DMS153 (cell line): ENCODE measurements at regions not wholly inside any gene's neighbourhood (a gene's known extent, or its start where the extent isn't known, plus 50 kb on each side); places are given as distances from the start of the nearest gene placed in this dataset.
"Not testable (repeated sequence)": the region's sequence is repeated elsewhere in the genome, so short reads cannot be mapped to it uniquely, and the experiment has no call there.

Experiments
- DNase-seq: peaks from one replicate; lab custom pipeline; 2025; lab: John Stamatoyannopoulos, UW

DNA sequence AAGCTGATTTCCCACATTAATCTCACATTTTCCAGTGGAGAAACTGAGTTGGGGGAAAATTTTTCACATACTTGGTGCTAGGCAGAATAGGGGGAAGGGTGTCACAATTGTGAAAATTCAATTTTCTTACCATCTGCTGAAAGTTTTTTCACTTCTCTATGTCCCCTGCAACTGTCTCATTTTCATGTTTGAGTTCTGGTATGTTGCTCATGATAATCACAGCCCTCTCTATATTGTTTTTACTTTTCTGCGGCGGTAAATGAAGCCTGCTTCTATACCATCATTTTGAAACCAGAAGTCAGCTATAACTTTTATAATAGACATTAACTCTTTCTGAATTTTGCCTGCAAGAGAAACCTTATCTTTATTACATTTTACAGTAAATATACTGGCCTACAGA is 1664.5 kb downstream of the EFNA5 start:
- DNase-seq = no peak

- not testable (repeated sequence) for DNase-seq
Observed at GRCh38 chr5:105998991-105999390, 1671.7 kb downstream of the EFNA5 start.

DNA sequence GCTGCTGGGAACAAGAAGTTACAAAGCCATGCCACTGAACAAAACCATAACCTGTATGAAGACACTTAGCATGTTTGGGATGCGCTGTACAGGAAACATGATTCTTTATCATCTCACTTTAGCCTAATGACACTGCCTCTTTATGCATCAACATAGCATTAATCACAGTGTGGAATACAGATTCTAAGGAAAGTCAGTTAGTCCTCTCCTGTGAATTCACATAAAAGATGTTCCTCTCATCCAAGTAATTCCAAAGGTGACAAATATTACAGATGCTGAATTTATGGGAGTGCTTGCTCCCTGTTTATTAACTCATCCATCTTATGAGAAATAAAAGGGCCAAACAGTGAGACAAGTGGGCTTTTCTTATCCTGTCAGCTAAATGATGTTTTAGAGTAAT is 1677.7 kb downstream of the EFNA5 start:
- DNase-seq = no peak

DNA sequence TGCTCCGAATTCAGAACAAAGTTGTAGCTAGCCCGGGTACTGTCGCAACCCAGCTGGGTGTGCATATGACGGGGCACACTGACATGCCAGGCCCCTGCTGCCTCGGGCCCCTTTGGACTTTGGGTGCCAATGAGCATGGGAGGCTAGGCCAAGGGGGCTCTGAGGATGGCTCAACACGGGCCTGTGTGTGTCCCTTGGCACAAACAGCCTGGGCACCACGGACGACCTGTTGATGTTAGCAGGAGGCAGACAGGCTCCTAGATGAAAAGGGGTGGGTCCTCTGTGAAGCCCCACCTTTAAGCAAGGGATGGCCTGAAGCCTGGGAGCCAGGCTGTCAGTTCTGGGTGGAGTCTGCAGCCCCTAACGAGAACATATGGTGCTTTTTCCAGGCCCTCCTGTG is 1688.2 kb downstream of the EFNA5 start:
- DNase-seq = no peak

GRCh38 chr5:105978011-105978410 is 1692.7 kb downstream of the EFNA5 start:
- no peak for DNase-seq

GRCh38 chr5:105977163-105977562 is 1693.6 kb downstream of the EFNA5 start:
- DNase-seq = no peak

DNA sequence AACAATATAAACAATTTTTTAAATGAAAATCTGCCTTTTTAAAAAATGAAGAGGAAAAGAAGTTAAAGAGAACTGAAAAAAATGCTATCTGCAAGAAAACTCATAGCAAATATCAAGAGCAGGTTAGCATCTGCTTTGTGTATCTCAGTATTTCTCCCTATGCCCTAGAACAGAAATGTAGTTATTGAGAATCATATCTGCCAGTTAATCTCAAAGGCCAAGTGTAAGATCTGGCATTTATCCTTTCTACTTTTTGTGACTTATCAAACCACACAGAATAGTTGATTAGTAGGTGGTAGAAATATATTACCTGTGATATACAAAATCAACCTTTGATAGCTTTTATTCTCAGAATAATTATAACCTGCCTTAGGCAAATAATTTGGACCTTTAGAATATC is 1699.8 kb downstream of the EFNA5 start:
- DNase-seq = no peak

DNA sequence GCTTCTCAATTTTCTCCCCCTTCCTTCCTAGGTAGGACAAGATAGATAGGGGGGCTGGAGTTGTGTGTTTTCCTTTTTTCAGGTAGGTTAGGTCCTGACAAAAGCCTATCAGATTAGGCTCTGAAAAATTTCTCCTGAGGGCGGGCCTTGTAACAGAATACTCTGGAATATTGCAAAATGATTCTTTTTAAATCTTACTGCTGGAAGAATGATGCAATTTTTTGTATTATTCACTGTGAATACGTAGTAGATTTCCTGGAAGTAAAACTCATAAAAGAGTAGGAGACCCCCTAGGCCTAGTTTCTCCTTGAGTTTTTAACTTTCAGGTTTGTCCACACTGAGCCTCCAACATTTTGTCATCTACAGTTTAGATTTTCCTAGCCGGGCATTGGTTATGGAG is 1701.8 kb downstream of the EFNA5 start:
- DNase-seq = no peak

DNA sequence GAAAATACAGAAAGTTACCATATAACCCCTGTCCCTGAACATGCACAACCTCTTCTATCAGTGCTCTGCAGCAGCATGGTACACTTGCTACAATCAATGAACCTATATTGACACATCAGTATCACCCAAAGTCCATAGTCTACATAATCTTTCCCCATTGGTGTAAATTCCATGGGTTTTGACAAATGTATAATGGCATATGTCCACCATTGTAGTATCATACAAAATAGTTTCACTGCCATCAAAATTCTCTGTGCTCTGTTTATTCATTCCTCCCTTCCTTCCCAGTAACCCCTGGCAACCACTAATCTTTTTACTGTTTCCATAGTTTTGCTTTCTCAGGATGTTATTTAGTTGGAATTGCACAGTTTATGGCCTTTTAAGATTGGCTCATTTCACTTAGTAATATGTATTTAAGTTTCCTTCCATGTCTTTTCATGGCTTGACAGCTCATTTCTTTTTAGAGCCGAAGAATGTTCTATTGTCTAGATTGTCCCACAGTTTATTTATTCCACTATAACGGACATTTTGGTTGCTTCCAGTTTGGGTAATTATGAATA is 1707.0 kb downstream of the EFNA5 start:
- no peak for DNase-seq

DNA sequence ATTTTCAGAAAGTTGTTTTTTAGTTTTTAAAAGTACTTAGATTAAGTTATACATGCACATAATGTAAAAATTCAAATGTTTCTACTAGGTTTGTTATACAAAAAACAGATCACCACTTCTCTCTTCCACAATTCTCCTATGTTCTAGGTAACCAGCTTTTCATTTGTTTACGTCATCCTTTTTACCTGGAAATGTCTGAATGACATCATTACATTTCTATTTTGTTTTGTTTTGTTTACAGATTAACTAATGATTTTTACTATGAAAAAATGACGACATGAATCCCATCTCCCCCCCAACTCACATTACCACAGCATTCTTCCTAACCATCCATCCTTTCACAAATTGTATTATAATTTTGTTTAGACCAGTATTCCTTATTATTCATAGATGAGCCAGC is 1709.2 kb downstream of the EFNA5 start:
- DNase-seq = no peak

DNA sequence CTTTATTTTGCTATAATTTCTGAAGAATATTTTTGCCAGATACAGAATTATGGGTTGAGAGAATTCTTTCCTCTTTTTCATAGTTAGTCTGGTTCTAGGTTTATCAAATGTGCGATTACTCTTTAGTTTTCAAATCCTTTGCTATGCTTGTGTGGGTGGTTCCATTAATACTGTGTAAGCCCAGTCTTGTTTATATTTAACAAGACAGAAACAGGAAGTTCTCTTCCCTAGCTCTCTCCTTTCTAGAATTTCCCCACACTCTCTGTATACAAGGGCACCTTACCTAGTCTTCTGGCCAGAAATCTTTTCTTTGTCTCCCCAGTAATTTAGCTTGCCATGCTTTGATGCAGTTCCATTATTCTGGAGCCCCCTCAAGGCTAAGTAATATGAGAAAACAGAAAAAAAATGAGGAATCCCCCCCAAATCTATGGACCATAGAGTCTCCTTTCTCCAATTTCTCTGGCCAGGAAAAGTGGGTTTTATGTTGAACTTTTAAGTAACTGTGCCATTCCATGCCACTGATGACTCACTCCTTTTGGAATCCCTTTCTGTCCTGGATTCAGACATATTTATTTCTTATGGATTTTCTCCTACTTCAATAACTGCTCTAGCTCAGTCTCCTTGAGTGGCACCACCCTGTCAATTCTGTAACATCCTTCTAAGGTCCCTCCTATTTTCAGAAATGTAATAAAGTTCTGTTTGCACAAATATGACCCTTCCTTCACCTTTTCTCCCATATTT is 1714.1 kb downstream of the EFNA5 start:
- DNase-seq = no peak

GRCh38 chr5:105954341-105954740 is 1716.4 kb downstream of the EFNA5 start:
- DNase-seq = no peak

DNA sequence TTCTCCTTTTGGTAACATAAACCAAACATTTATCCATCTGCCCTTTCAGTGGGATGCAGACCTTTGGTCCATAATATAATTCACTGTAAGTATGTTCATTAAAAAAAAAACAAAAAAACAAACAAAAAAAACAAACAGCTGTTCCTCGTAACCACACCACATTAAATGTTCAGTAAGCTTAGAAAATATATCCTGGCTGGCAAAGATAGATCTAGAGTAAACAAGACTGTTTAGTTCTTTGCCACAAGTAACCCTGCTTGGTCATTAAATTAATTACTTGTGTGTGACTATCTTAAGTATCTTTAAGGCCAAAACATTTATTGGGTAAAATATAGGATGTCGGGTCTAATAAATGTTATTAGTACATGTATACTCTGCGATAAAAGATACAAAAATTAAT is 1717.1 kb downstream of the EFNA5 start:
- DNase-seq = peak; percentile 41

DNA sequence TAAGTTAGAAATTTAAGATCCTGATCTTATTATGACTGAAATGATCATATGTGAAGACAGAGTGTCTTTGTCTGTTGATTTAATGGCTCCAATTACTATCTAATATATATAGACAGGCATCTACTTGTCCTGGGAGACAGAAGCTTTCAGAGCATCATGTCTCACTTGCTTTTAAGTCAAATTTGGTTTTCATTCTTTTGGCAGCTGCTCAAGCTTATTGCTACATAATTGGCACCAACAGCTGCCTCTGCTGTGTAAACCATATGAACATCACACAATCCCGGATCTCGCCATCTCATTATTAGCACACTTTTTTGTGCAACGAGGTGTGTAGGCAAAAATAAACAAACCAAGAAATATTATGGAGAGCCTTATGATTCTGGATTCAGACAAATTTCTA is 1717.9 kb downstream of the EFNA5 start:
- DNase-seq = peak; percentile 86

DNA sequence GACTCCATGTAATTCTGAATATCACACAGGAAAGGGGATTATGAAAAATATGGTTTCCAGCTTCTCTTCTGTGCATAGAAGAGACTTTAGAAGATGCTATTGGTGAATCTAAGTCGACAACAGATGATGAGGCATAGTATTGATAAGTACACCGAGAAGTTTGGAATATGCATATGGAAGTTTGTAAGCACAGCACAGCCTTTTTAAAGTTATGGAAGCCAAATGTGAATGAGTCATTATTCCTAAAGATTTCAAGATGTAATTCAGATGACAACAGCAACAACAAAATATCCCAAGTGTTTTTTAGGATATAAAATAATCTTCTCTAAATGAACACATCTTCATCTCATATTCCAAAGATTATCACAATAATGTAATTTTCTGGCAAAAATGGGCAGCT is 1723.3 kb downstream of the EFNA5 start:
- no peak for DNase-seq

GRCh38 chr5:105945203-105945972 is 1725.3 kb downstream of the EFNA5 start:
- DNase-seq = no peak

DNA sequence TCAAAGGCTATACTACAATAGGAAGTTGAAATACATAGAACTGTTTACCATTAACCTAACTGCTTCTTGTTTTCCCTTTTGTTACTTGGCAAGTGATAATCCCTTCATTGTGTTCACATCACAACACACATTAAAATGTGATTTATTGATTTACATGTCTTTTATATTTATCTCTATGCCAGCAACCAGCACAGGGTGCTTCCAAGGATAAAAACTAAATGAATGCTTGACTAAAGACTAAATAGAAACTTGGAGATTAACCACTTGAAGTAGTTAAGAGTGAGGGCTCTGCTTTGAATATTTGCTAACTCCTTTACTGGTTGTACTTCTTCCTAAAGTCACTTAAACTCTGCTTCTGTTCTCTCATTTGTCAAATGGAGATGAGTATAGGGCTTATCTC is 1730.6 kb downstream of the EFNA5 start:
- DNase-seq = no peak

DNA sequence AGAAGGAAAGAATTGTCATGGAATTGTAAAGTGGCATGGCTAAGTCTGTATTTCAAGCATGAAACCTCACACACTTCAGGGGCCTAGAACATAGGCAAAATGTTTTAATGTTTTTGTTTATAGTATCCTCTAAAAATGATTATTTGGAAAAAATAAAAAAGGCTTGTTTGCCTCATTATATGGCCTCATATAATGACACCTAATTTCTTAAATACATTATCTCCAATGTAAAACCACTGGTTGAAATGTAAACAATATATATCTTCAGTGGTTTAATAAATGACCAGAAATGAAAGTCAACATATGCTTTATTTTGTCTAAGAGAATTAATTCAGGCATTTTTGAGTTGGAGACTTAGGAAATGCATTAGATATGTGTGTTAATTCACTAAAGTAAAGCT is 1736.6 kb downstream of the EFNA5 start:
- no peak for DNase-seq

DNA sequence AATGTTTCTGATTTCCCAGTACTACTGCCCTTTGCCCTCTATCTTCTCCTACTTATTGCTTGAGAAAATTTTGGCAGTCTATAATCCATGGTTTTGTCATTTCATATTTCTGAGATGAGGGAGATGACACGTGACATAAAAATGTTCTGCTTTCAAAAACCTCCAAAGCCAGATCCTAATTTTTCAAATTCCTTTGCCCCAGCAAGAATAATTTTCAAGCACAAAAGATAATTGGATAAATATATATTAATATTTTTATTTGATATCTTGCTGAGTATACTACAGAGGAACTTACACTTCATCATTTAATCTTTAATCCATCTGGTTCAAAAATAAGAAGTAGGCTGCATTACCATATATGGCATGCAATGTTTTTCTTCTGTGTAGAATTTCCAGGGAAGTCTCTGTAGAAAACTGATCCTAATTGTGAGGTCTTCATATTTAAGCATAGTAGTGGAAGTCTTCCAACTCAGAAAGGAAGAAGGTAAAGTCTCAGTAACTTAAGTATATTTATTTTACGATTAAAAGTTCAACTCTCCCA is 1738.8 kb downstream of the EFNA5 start:
- DNase-seq = no peak

DNA sequence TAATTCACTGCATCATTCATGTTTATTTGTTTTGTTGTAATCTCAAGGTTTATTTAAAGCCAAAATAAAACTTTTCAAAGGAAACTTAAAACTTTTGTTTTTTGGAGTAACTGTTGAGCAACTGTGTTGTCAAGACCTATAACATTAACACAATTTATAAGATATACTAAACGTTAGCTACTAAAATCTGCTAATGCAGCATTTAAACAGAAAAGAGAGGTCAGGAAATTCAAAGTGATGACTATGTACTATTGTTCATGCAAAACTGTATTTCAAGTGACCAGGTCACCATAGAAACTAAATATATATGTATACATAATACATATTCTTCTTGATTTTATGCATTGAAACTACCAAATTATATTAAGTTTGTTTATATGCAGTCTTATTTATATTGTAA is 1740.9 kb downstream of the EFNA5 start:
- DNase-seq = no peak

DNA sequence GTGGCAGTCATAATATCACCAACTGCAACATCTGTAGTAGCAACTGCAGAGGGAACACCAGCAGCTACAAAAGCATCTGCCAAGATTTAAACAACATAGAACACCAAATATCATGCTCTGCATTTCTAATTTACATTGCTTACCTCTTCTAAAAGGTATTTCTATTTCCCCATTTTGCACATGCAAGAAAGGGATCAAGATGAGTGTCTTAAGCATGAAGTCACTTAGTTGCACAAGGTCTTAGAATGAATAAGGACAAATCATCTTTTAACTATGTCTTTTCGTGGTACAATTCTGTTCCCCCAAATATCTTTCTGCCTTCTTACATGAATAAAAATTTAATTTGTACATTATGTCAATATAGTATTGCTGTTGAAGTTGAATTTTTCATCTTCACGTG is 1746.4 kb downstream of the EFNA5 start:
- DNase-seq = no peak

GRCh38 chr5:105922574-105922973 is 1748.2 kb downstream of the EFNA5 start:
- DNase-seq = no peak

- DNase-seq = no peak
Observed at GRCh38 chr5:105922080-105922479, 1748.7 kb downstream of the EFNA5 start.
